GM19240 (cell line): ENCODE measurements at regions not wholly inside any gene's neighbourhood (a gene's known extent, or its start where the extent isn't known, plus 50 kb on each side); places are given as distances from the start of the nearest gene placed in this dataset.
"Not testable (repeated sequence)": the region's sequence is repeated elsewhere in the genome, so short reads cannot be mapped to it uniquely, and the experiment has no call there.

ENCODE experiments used
- DNase-seq: peaks from one replicate; pipeline ENCODE4 v3.0.0; 2011; ENCODE audit warnings: low spot score; ENCODE audit not compliant: insufficient read length

DNA sequence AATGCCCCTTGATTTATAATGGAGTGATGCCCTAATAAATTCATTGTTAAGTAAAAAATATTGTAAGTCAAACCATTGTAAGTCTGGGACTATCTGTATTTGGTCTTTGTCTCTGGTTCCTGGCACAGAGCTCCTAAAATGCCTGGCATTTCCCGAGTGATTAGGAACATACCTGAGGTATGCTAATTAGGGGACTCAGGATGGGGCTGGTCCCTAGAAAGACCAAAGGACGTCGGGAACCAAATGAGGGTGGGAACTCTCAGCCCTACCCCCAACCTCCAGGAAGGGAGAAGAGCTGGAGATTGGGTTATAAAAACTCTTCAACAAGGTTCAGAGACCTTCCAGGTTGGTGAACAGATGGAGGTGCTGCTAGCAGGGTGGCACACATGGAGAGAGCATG is 82.6 kb upstream of the ARG1 start:
- DNase-seq = no peak

DNA sequence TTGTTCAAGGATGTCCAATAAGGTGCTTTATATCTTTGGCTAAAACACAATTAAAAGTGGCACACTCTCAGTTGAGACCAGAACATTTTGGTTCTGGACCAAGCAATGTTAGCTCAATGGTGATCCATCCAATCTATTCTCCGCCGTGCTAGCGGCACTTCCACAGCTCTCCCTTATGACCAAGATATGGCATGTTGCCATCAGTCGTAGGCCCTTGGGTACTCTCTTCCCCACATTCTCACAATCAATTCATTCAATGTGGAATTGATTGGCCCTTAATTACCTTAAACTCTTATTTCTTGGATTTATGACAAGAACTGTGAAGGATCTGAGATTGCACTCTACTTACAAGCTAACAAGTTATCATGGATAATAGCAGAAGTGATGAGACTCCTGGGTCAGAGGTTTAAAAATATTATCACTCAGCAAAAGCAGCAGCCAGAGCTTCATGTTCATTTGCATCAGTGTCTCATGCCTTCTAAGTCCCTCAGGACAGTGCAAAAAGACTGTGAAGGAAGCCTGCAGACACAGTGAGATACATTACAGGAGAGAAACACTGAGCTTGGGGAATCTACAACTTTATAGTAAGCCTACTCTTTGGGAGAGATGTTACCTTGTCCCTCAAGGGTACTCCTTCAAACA is 80.0 kb upstream of the ARG1 start:
- DNase-seq = no peak

DNA sequence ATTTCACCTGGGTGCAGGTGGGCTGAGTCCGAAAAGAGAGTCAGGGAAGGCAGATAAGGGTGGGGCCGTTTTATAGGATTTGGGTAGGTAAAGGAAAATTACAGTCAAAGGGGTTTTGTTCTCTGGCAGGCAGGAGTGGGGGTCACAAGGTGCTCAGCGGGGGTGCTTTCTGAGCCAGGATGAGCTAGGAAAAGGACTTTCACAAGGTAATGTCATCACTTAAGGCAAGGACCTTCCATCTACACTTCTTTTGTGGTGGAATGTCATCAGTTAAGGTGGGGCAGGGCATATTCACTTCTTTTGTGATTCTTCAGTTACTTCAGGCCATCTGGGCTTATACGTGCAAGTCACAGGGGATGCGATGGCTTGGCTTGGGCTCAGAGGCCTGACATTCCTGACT is 68.6 kb upstream of the ARG1 start:
- DNase-seq = not testable (repeated sequence)

DNA sequence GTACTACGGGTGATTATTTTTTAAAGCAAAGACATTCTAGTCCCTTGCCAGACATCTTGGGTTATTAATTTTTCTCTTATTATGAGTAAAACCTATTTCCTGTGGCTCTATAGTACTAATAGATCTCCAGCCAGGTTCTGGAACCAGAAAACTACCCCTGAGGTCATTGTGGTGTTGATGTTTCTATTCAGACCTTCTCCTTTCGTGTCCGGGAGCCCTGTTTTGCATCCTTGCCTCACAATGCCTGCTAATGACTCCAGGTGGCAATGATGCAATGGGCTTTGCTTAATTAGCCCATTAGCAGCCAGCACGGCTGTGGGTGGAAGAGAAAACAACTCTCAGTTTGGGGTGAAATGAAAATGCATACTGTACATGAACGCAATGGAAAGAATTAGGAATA is 62.9 kb upstream of the ARG1 start:
- DNase-seq = no peak

DNA sequence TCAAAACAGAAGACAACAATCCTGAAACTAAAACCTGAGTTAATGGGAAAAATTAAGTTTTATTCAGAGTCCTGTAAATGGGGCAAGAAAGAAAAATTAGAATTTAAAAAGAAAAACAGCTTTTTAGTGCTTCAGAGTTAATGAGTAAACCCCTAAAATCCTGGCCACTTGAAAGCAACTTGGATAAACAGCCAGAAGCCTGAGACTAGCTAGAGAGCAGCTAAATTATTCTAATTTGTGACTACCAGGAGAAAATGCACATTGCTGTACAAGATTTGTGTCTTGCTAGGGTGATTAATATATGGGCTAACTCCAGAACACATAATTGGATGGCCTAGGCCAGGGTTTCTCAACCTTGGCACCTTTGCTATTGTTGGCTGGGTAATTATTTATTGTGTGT is 62.4 kb upstream of the ARG1 start:
- no peak for DNase-seq

DNA sequence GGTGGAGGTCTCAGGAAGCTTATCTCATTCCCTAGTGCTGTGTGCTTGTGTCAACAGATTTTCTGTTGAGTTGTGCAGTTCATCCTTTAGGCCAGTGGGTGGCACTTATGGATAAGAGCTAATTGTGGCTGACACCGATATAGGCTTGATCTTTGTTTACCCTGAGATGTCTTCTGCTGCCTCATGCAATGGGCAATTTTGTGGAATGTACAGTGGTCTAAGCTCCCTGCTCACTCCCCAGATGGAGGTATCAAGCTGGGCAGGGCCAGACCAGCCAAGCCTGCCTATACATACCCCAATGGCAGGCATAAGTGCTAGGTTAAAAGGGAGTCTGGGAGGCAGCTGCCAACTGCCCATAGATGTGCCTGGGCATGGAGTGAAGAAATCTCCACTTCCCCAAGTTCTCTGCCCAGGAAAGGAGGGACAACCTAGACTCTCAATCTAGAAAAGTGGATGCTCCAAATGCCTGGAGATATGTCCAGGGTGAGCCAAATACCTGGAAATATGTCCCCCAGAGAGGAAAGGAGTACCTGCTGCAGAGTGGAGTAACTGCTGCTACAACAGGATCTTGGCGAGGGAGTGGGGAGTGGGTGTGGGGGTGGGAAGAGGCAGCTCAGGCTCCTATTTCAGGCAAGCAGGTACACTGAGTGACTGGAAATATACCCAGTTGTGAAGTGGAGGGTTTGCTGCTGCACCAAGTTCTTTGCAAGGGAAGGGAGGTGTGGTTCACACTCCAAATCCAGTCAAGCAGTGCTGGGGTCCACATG is 53.2 kb upstream of the ARG1 start:
- DNase-seq = no peak
